Upper lobe of left lung (tissue), 6 donors: ENCODE measurements at regions not wholly inside any gene's neighbourhood (a gene's known extent, or its start where the extent isn't known, plus 50 kb on each side); places are given as distances from the start of the nearest gene placed in this dataset.

Experiments used
- ATAC-seq, 2 donors: fragments of 200-7000 bp; cut with Tn5 transposase; one replicate each; pipeline ENCODE4 v1.9.1; 2022; ENCODE audit warnings: mild to moderate bottlenecking in 2 of 2, moderate library complexity in 2 of 2; ENCODE audit not compliant: low FRiP score in 2 of 2
- DNase-seq, 2 donors: peaks; one replicate each; pipeline ENCODE4 v3.0.0-alpha.2; 2019 to 2020
- H3K27ac ChIP-seq, 4 donors: fragments of 200-600 bp; sonication (generic); one replicate each; pipeline ENCODE4 v1.5.1; 2016 to 2019
- H3K27me3 ChIP-seq, 4 donors: fragments of 200-600 bp; sonication (generic); one replicate each; pipeline ENCODE4 v1.5.1; 2017 to 2019
- H3K36me3 ChIP-seq, 4 donors: fragments of 200-600 bp; sonication (generic); one replicate each; pipeline ENCODE4 v1.5.1; 2016 to 2019
- H3K4me1 ChIP-seq, 4 donors: fragments of 200-600 bp; sonication (generic); one replicate each; pipeline ENCODE4 v1.5.1; 2018 to 2019
- H3K4me3 ChIP-seq, 4 donors: fragments of 200-600 bp; sonication (generic); one replicate each; pipeline ENCODE4 v1.5.1; 2017 to 2019; ENCODE audit warnings: mild to moderate bottlenecking in 2 of 4, moderate library complexity in 1 of 4
- H3K9me3 ChIP-seq, 4 donors: fragments of 200-600 bp; sonication (generic); one replicate each; pipeline ENCODE4 v1.5.1; 2018 to 2019
- CTCF ChIP-seq, 6 experiments: fragments of 450-650 bp in 4 of 6; fragments of 200-600 bp in 2 of 6; sonication (generic) in 2 of 6; IDR thresholded peaks; one replicate each; pipeline ENCODE4 v1.5.1; 2016 to 2019; ENCODE audit warnings: antibody characterized with exemption in 6 of 6
- EP300 ChIP-seq, 4 donors: sonication (generic); formaldehyde crosslinking; IDR thresholded peaks; one replicate each; pipeline ENCODE4 v1.5.1; 2017; ENCODE audit warnings: antibody characterized with exemption in 4 of 4, control low read depth in 2 of 4
- POLR2A ChIP-seq, 4 donors: fragments of 450-650 bp; IDR thresholded peaks; one replicate each; pipeline ENCODE4 v1.5.1; 2016 to 2017; ENCODE audit warnings: antibody characterized with exemption in 4 of 4, mild to moderate bottlenecking in 2 of 4
- POLR2AphosphoS5 ChIP-seq, 2 donors: sonication (generic); formaldehyde crosslinking; IDR thresholded peaks; one replicate each; pipeline ENCODE4 v1.5.1; 2017; ENCODE audit warnings: antibody characterized with exemption in 2 of 2
- WGBS, 2 donors: methylation state at CpG; one replicate each; pipeline ENCODE4 v1.1.5; 2017 to 2018; 5-methylcytosine and 5-hydroxymethylcytosine counted together
- donor health status: DM: no; HTN: no; CAD: no; lungs with moderate emphysema.
- donor health status: DM: no; HTN: yes; CAD: no; lungs with severe emphysema.

GRCh38 chr5:103408408-103408807 is 149.8 kb downstream of the MACIR start:
- 69% methylated on average over 2 of the region's 2 CpGs for WGBS, 2 donors
- DNase-seq: no peak

GRCh38 chr5:103407402-103407801 is 148.8 kb downstream of the MACIR start:
- TF ChIP-seq POLR2A (IDR thresholded peaks at IDR 0.05) (no peak), EP300 (IDR thresholded peaks at IDR 0.05) (no peak), CTCF (IDR thresholded peaks at IDR 0.05) (no peak)
- DNase-seq (no peak), ATAC-seq (no peak)
- Histone ChIP-seq H3K9me3 (no peaks in the 10 kb centered on the region), H3K27ac (no peak overlapping the region), H3K4me3 (no peak overlapping the region), H3K36me3 (no peaks in the 10 kb centered on the region), H3K4me1 (no peaks in the 10 kb centered on the region), H3K27me3 (no peaks in the 10 kb centered on the region)
- WGBS, 2 donors: 93 to 98% methylated on average over 2 of the region's 2 CpGs

More at GRCh38 chr5:103408408-103408807, 149.8 kb downstream of the MACIR start:
- H3K9me3 ChIP-seq: no peaks in the 10 kb centered on the region
- no peak overlapping the region for H3K4me3 ChIP-seq
- no peaks in the 10 kb centered on the region for H3K36me3 ChIP-seq
- no peaks in the 10 kb centered on the region for H3K27me3 ChIP-seq
- no peak overlapping the region for H3K27ac ChIP-seq
- no peaks in the 10 kb centered on the region for H3K4me1 ChIP-seq
- TF ChIP-seq EP300 (IDR thresholded peaks at IDR 0.05) (no peak), POLR2A (IDR thresholded peaks at IDR 0.05) (no peak), CTCF (IDR thresholded peaks at IDR 0.05) (no peak)
- no peak for ATAC-seq

- Histone ChIP-seq H3K27ac (no peak overlapping the region), H3K36me3 (no peaks in the 10 kb centered on the region), H3K4me3 (no peak overlapping the region), H3K9me3 (no peaks in the 10 kb centered on the region), H3K4me1 (no peaks in the 10 kb centered on the region), H3K27me3 (no peaks in the 10 kb centered on the region)
- 70 to 81% methylated on average over 1 of the region's 1 CpG for WGBS, 2 donors
- DNase-seq (no peak), ATAC-seq (no peak)
- TF ChIP-seq POLR2AphosphoS5 (IDR thresholded peaks at IDR 0.05) (no peak), POLR2A (IDR thresholded peaks at IDR 0.05) (no peak), CTCF (IDR thresholded peaks at IDR 0.05) (no peak), EP300 (IDR thresholded peaks at IDR 0.05) (no peak)
These were observed 145.9 kb downstream of the MACIR start for GRCh38 chr5:103404483-103404882.

GRCh38 chr5:103402851-103403250 is 144.3 kb downstream of the MACIR start:
- no peak for ATAC-seq
- H3K27ac ChIP-seq: no peak overlapping the region
- no peaks in the 10 kb centered on the region for H3K36me3 ChIP-seq
- DNase-seq: no peak
- TF ChIP-seq EP300 (IDR thresholded peaks at IDR 0.05) (no peak), CTCF (IDR thresholded peaks at IDR 0.05) (no peak), POLR2A (IDR thresholded peaks at IDR 0.05) (no peak), POLR2AphosphoS5 (IDR thresholded peaks at IDR 0.05) (no peak)
- H3K27me3 ChIP-seq: no peaks in the 10 kb centered on the region
- H3K9me3 ChIP-seq: no peaks in the 10 kb centered on the region
- H3K4me3 ChIP-seq: no peak overlapping the region
- 54 to 63% methylated on average over 4 of the region's 4 CpGs for WGBS, 2 donors
- H3K4me1 ChIP-seq: no peaks in the 10 kb centered on the region

GRCh38 chr5:103397739-103398581 is 139.4 kb downstream of the MACIR start:
- Histone ChIP-seq H3K4me3 (no peak overlapping the region), H3K9me3 (no peaks in the 10 kb centered on the region), H3K36me3 (no peaks in the 10 kb centered on the region), H3K27ac (no peak overlapping the region), H3K27me3 (no peaks in the 10 kb centered on the region), H3K4me1 (peaks cover 0 to 4% (median 1%) of the 10 kb centered on the region in 4 donors)
- DNase-seq (no peak), ATAC-seq (no peak)
- 87 to 89% methylated on average over 8 of the region's 8 CpGs for WGBS, 2 donors
- no peak for TF ChIP-seq CTCF (IDR thresholded peaks at IDR 0.05)
- no peak for TF ChIP-seq POLR2AphosphoS5 (IDR thresholded peaks at IDR 0.05)
- TF ChIP-seq EP300 (IDR thresholded peaks at IDR 0.05): no peak
- no peak for TF ChIP-seq POLR2A (IDR thresholded peaks at IDR 0.05)
